ENCODE measurements at regions not wholly inside any gene's neighbourhood (a gene's known extent, or its start where the extent isn't known, plus 50 kb on each side); places are given as distances from the start of the nearest gene placed in this dataset.
"Not testable (repeated sequence)": the region's sequence is repeated elsewhere in the genome, so short reads cannot be mapped to it uniquely, and the experiment has no call there.

GRCh38 chr21:29430030-29430429 is 131.3 kb downstream of the BACH1 start:
- Mint-ChIP-seq H3K4me3 (no peak overlapping the region), H3K36me3 (ENCODE audit: low read depth) (no peaks in the 10 kb centered on the region), H3K9me3 (no peaks in the 10 kb centered on the region), H3K4me1 (ENCODE audit: low read depth) (peaks cover 13% of the 10 kb centered on the region), H3K27me3 (ENCODE audit: insufficient read depth) (no peaks in the 10 kb centered on the region), H3K27ac (no peak overlapping the region)
- intact Hi-C loops (cut with micrococcal nuclease), result no loop called here
- DNase-seq (ENCODE audit: low spot score), result no peak

- Mint-ChIP-seq H3K4me3 (no peak overlapping the region), H3K27me3 (ENCODE audit: insufficient read depth) (no peaks in the 10 kb centered on the region), H3K27ac (no peak overlapping the region), H3K36me3 (ENCODE audit: low read depth) (no peaks in the 10 kb centered on the region), H3K4me1 (ENCODE audit: low read depth) (peaks cover 13% of the 10 kb centered on the region), H3K9me3 (no peaks in the 10 kb centered on the region)
- no peak for DNase-seq (ENCODE audit: low spot score)
- intact Hi-C loops (cut with micrococcal nuclease), result no loop called here
Measured at GRCh38 chr21:29430576-29430975, 131.9 kb downstream of the BACH1 start.

GRCh38 chr21:29431178-29431577 is 132.5 kb downstream of the BACH1 start:
- Mint-ChIP-seq H3K4me3 (no peak overlapping the region), H3K36me3 (ENCODE audit: low read depth) (no peaks in the 10 kb centered on the region), H3K27ac (no peak overlapping the region), H3K27me3 (ENCODE audit: insufficient read depth) (no peaks in the 10 kb centered on the region), H3K4me1 (ENCODE audit: low read depth) (peaks cover 19% of the 10 kb centered on the region), H3K9me3 (no peaks in the 10 kb centered on the region)
- DNase-seq (ENCODE audit: low spot score), result no peak
- intact Hi-C loops (cut with micrococcal nuclease), result no loop called here

GRCh38 chr21:29431680-29432079 is 133.0 kb downstream of the BACH1 start:
- no peak for DNase-seq (ENCODE audit: low spot score)
- Mint-ChIP-seq H3K27me3 (ENCODE audit: insufficient read depth) (no peaks in the 10 kb centered on the region), H3K9me3 (no peaks in the 10 kb centered on the region), H3K27ac (no peak overlapping the region), H3K36me3 (ENCODE audit: low read depth) (no peaks in the 10 kb centered on the region), H3K4me3 (no peak overlapping the region), H3K4me1 (ENCODE audit: low read depth) (peaks cover 24% of the 10 kb centered on the region)
- intact Hi-C loops (cut with micrococcal nuclease), result no loop called here

- no peaks in the 10 kb centered on the region for H3K36me3 Mint-ChIP-seq (ENCODE audit: low read depth)
- intact Hi-C loops (cut with micrococcal nuclease), result loop anchor here (1.0 kb wide), 1 partner anchor 30 kb away; no protein-coding TSS in a partner anchor
- DNase-seq (ENCODE audit: low spot score), result no peak
- H3K27ac Mint-ChIP-seq, result no peak overlapping the region
- H3K4me1 Mint-ChIP-seq (ENCODE audit: low read depth), result peaks cover 26% of the 10 kb centered on the region
- no peaks in the 10 kb centered on the region for H3K9me3 Mint-ChIP-seq
- H3K27me3 Mint-ChIP-seq (ENCODE audit: insufficient read depth), result no peaks in the 10 kb centered on the region
- H3K4me3 Mint-ChIP-seq, result no peak overlapping the region
Measured at GRCh38 chr21:29433366-29434059, 134.8 kb downstream of the BACH1 start.

- intact Hi-C loops (cut with micrococcal nuclease), result loop anchor here (1.0 kb wide), 1 partner anchor 29 kb away; no protein-coding TSS in a partner anchor
- Mint-ChIP-seq H3K27me3 (ENCODE audit: insufficient read depth) (no peaks in the 10 kb centered on the region), H3K4me3 (no peak overlapping the region), H3K27ac (no peak overlapping the region), H3K9me3 (no peaks in the 10 kb centered on the region), H3K4me1 (ENCODE audit: low read depth) (peaks cover 26% of the 10 kb centered on the region), H3K36me3 (ENCODE audit: low read depth) (no peaks in the 10 kb centered on the region)
- no peak for DNase-seq (ENCODE audit: low spot score)
Measured at GRCh38 chr21:29434081-29434480, 135.4 kb downstream of the BACH1 start.

GRCh38 chr21:29434982-29435381 is 136.3 kb downstream of the BACH1 start:
- H3K4me3 Mint-ChIP-seq; DNase-seq (ENCODE audit: low spot score); H3K27ac Mint-ChIP-seq; H3K36me3 Mint-ChIP-seq (ENCODE audit: low read depth); H3K9me3 Mint-ChIP-seq; H3K27me3 Mint-ChIP-seq (ENCODE audit: insufficient read depth): not testable (repeated sequence)
- intact Hi-C loops (cut with micrococcal nuclease), result loop anchor here (1.0 kb wide), 1 partner anchor 28 kb away; no protein-coding TSS in a partner anchor
- peaks cover 26% of the 10 kb centered on the region for H3K4me1 Mint-ChIP-seq (ENCODE audit: low read depth)

GRCh38 chr21:29436143-29436542 is 137.4 kb downstream of the BACH1 start:
- Mint-ChIP-seq H3K27ac (peak overlapping the region; percentile 56), H3K9me3 (no peaks in the 10 kb centered on the region), H3K27me3 (ENCODE audit: insufficient read depth) (no peaks in the 10 kb centered on the region), H3K4me1 (ENCODE audit: low read depth) (peaks cover 26% of the 10 kb centered on the region), H3K4me3 (peak overlapping the region; percentile 54), H3K36me3 (ENCODE audit: low read depth) (no peaks in the 10 kb centered on the region)
- intact Hi-C loops (cut with micrococcal nuclease), result no loop called here
- no peak for DNase-seq (ENCODE audit: low spot score)

- Mint-ChIP-seq H3K36me3 (ENCODE audit: low read depth) (no peaks in the 10 kb centered on the region), H3K27me3 (ENCODE audit: insufficient read depth) (no peaks in the 10 kb centered on the region), H3K4me1 (ENCODE audit: low read depth) (peaks cover 26% of the 10 kb centered on the region), H3K4me3 (peak overlapping the region; percentile 54), H3K9me3 (no peaks in the 10 kb centered on the region), H3K27ac (peak overlapping the region; percentile 42)
- intact Hi-C loops (cut with micrococcal nuclease), result no loop called here
- DNase-seq (ENCODE audit: low spot score), result no peak
Measured at GRCh38 chr21:29436650-29437049, 137.9 kb downstream of the BACH1 start.

GRCh38 chr21:29441651-29442050 is 142.9 kb downstream of the BACH1 start:
- Mint-ChIP-seq H3K27ac (no peak overlapping the region), H3K27me3 (ENCODE audit: insufficient read depth) (peaks cover 2% of the 10 kb centered on the region), H3K36me3 (ENCODE audit: low read depth) (no peaks in the 10 kb centered on the region), H3K4me1 (ENCODE audit: low read depth) (peaks cover 2% of the 10 kb centered on the region), H3K4me3 (no peak overlapping the region), H3K9me3 (no peaks in the 10 kb centered on the region)
- no peak for DNase-seq (ENCODE audit: low spot score)
- intact Hi-C loops (cut with micrococcal nuclease), result no loop called here

GRCh38 chr21:29443411-29444010 is 144.8 kb downstream of the BACH1 start:
- no peak overlapping the region for H3K27ac Mint-ChIP-seq

GRCh38 chr21:29448766-29449165 is 150.0 kb downstream of the BACH1 start:
- intact Hi-C loops (cut with micrococcal nuclease), result no loop called here
- peaks cover 5% of the 10 kb centered on the region for H3K36me3 Mint-ChIP-seq (ENCODE audit: low read depth)
- peak overlapping the region; percentile 90 for H3K27ac Mint-ChIP-seq
- H3K9me3 Mint-ChIP-seq, result peaks cover 13% of the 10 kb centered on the region
- H3K4me3 Mint-ChIP-seq, result no peak overlapping the region
- peaks cover 15% of the 10 kb centered on the region for H3K4me1 Mint-ChIP-seq (ENCODE audit: low read depth)
- H3K27me3 Mint-ChIP-seq (ENCODE audit: insufficient read depth), result no peaks in the 10 kb centered on the region
- no peak for DNase-seq (ENCODE audit: low spot score)

More at GRCh38 chr21:29443411-29444010, 144.8 kb downstream of the BACH1 start:
- intact Hi-C loops (cut with micrococcal nuclease), result no loop called here
- H3K4me1 Mint-ChIP-seq (ENCODE audit: low read depth), result no peaks in the 10 kb centered on the region
- H3K4me3 Mint-ChIP-seq, result no peak overlapping the region
- H3K36me3 Mint-ChIP-seq (ENCODE audit: low read depth), result no peaks in the 10 kb centered on the region
- H3K27me3 Mint-ChIP-seq (ENCODE audit: insufficient read depth), result peaks cover 2% of the 10 kb centered on the region
- no peak for DNase-seq (ENCODE audit: low spot score)
- H3K9me3 Mint-ChIP-seq, result peaks cover 3% of the 10 kb centered on the region

GRCh38 chr21:29449306-29449950 is 150.7 kb downstream of the BACH1 start:
- peaks cover 5% of the 10 kb centered on the region for H3K36me3 Mint-ChIP-seq (ENCODE audit: low read depth)
- H3K27ac Mint-ChIP-seq, result peak overlapping the region; percentile 90
- peaks cover 13% of the 10 kb centered on the region for H3K9me3 Mint-ChIP-seq
- H3K27me3 Mint-ChIP-seq (ENCODE audit: insufficient read depth), result no peaks in the 10 kb centered on the region
- peaks cover 15% of the 10 kb centered on the region for H3K4me1 Mint-ChIP-seq (ENCODE audit: low read depth)
- H3K4me3 Mint-ChIP-seq, result peak overlapping the region; percentile 3
- intact Hi-C loops (cut with micrococcal nuclease), result no loop called here
- no peak for DNase-seq (ENCODE audit: low spot score)

All from activated T-helper 1 cell treated with anti-CD3 and anti-CD28 coated beads, Interleukin-12 subunit alpha, Interleukin-12 subunit beta, Interleukin-2, Interleukin-4 antibody, amounts not matched to agents 30 ng/mL and 10 ng/mL and 1 ng/mL, durations not matched to agents 14 hours and 24 hours and 36 hours (primary cell).